Spleen (tissue), 11 donors: ENCODE measurements at regions not wholly inside any gene's neighbourhood (a gene's known extent, or its start where the extent isn't known, plus 50 kb on each side); places are given as distances from the start of the nearest gene placed in this dataset.

ENCODE experiments used
- DNase-seq: peaks from one replicate; pipeline ENCODE4 v3.0.0-alpha.2; 2020
- H3K27ac ChIP-seq, 8 donors: fragments of 200-600 bp; sonication (generic) in 7 of 8; 1 replicate in 4 of 8; 2 replicates in 4 of 8; pipeline versions ENCODE4 v1.5.0 to v1.8.0; 2016 to 2021; ENCODE audit warnings: inconsistent platforms in 4 of 8, mild to moderate bottlenecking in 4 of 8, moderate library complexity in 1 of 8
- H3K27me3 ChIP-seq, 7 donors: fragments of 200-600 bp; sonication (generic) in 6 of 7; replicated peaks in 1 of 7; 1 replicate in 4 of 7; 2 replicates in 3 of 7; pipeline versions ENCODE4 v1.5.0 to v1.8.0; 2016 to 2021; ENCODE audit warnings: inconsistent platforms in 3 of 7, mild to moderate bottlenecking in 1 of 7
- H3K36me3 ChIP-seq, 6 donors: fragments of 200-600 bp; sonication (generic) in 5 of 6; 1 replicate in 4 of 6; 2 replicates in 2 of 6; pipeline versions ENCODE4 v1.5.0 to v1.8.0; 2016 to 2021; ENCODE audit warnings: inconsistent platforms in 2 of 6
- H3K4me1 ChIP-seq, 6 donors: fragments of 200-600 bp; sonication (generic) in 5 of 6; 1 replicate in 3 of 6; 2 replicates in 3 of 6; pipeline versions ENCODE4 v1.5.0 to v1.8.0; 2016 to 2021; ENCODE audit warnings: inconsistent platforms in 3 of 6
- H3K4me3 ChIP-seq, 8 donors: fragments of 200-600 bp; sonication (generic) in 7 of 8; 1 replicate in 4 of 8; 2 replicates in 4 of 8; pipeline versions ENCODE4 v1.5.0 to v1.8.0; 2016 to 2021; ENCODE audit warnings: inconsistent platforms in 4 of 8, mild to moderate bottlenecking in 4 of 8, moderate library complexity in 2 of 8
- H3K9me3 ChIP-seq, 8 donors: fragments of 200-600 bp; sonication (generic) in 7 of 8; 1 replicate in 4 of 8; 2 replicates in 4 of 8; pipeline versions ENCODE4 v1.5.0 to v1.8.0; 2016 to 2021; ENCODE audit warnings: inconsistent platforms in 4 of 8
- CTCF ChIP-seq, 11 experiments: fragments of 200-600 bp in 7 of 11; fragments of 450-650 bp in 4 of 11; sonication (generic) in 4 of 11; IDR thresholded peaks in 8 of 11; conservative IDR thresholded peaks in 3 of 11; 1 replicate in 7 of 11; 2 replicates in 4 of 11; pipeline versions ENCODE4 v1.4.0 to v1.8.0; 2016 to 2021; ENCODE audit warnings: antibody characterized with exemption in 11 of 11, inconsistent platforms in 4 of 11, mild to moderate bottlenecking in 1 of 11
- POLR2A ChIP-seq, 3 donors: fragments of 450-650 bp; IDR thresholded peaks; one replicate each; pipeline ENCODE4 v1.5.1; 2017; ENCODE audit warnings: antibody characterized with exemption in 3 of 3, mild to moderate bottlenecking in 1 of 3
- POLR2AphosphoS5 ChIP-seq, 3 donors: sonication (generic); formaldehyde crosslinking; IDR thresholded peaks; one replicate each; pipeline ENCODE4 v1.5.1; 2017; ENCODE audit warnings: antibody characterized with exemption in 3 of 3
- WGBS, 5 donors: extraction: QIAGEN DNeasy Blood & Tissue Kit in 3 of 5; methylation state at CpG; one replicate each; pipeline versions ENCODE4 v1.1.5 to v1.1.7; 2013 to 2018; 5-methylcytosine and 5-hydroxymethylcytosine counted together
- intact Hi-C: fragments of 100-400 bp; cut with DNase I; formaldehyde crosslinking; loops from one replicate; pipeline ENCODE4 v1.15.0; 2023; ENCODE audit warnings: low total_unique reads
- donor health status: healthy with polysubstance abuse.
- donor health status: DM: no; HTN: no; CAD: no; lungs with moderate emphysema.
- donor health status: DM: no; HTN: no; CAD: no.
- donor health status: Bipolar disorder and iron deficiency.
- donor health status: healthy.
- donor health status: DM: no; HTN: no; CAD: no.
- donor health status: DM: yes; HTN: yes; CAD: no.

- H3K9me3 ChIP-seq, result no peaks in the 10 kb centered on the region
- 81 to 93% (median 83%) methylated on average over 11 of the region's 11 CpGs for WGBS, 5 donors
- H3K27me3 ChIP-seq, result no peaks in the 10 kb centered on the region
- TF ChIP-seq POLR2AphosphoS5 (IDR thresholded peaks at IDR 0.05), result peak in 2 of 3 donors; percentile 24 to 26
- TF ChIP-seq POLR2A (IDR thresholded peaks at IDR 0.05), result no peak
- H3K4me3 ChIP-seq, result no peak overlapping the region
- peak overlapping the region in 6 of 8 donors; percentile 27 to 88 (median 66) for H3K27ac ChIP-seq
- H3K4me1 ChIP-seq, result peaks cover 8 to 90% (median 41%) of the 10 kb centered on the region in 6 donors
- intact Hi-C loops, result no loop called here
- H3K36me3 ChIP-seq, result peaks cover 0 to 74% (median 39%) of the 10 kb centered on the region in 6 donors
- DNase-seq, result no peak
Observed at GRCh38 chr7:130890176-130891020, 156.4 kb upstream of the KLF14 start.

- 70 to 82% (median 77%) methylated on average over 13 to 15 of the region's 15 CpGs for WGBS, 5 donors
- no peak for TF ChIP-seq CTCF (IDR thresholded peaks at IDR 0.05 in 8 of 11, conservative IDR thresholded peaks at IDR 0.05 in 3 of 11)
- peak in 2 of 3 donors; percentile 52 to 54 for TF ChIP-seq POLR2AphosphoS5 (IDR thresholded peaks at IDR 0.05)
- no peak for TF ChIP-seq POLR2A (IDR thresholded peaks at IDR 0.05)
- intact Hi-C loops, result no loop called here
- Histone ChIP-seq H3K27ac (peak overlapping the region in 6 of 8 donors; percentile 16 to 88 (median 66)), H3K36me3 (peaks cover 0 to 74% (median 39%) of the 10 kb centered on the region in 6 donors), H3K4me1 (peaks cover 8 to 90% (median 40%) of the 10 kb centered on the region in 6 donors), H3K4me3 (no peak overlapping the region), H3K9me3 (no peaks in the 10 kb centered on the region), H3K27me3 (no peaks in the 10 kb centered on the region)
- no peak for DNase-seq
Observed at GRCh38 chr7:130891254-130892094, 157.5 kb upstream of the KLF14 start.

GRCh38 chr7:130893441-130893894, 159.5 kb upstream of the KLF14 start:
- Histone ChIP-seq H3K4me1 (peaks cover 19 to 90% (median 40%) of the 10 kb centered on the region in 6 donors), H3K9me3 (no peaks in the 10 kb centered on the region), H3K27ac (peak overlapping the region in 4 of 8 donors; percentile 16 to 70 (median 32)), H3K36me3 (peaks cover 0 to 75% (median 34%) of the 10 kb centered on the region in 6 donors), H3K27me3 (no peaks in the 10 kb centered on the region), H3K4me3 (no peak overlapping the region)
- TF ChIP-seq CTCF (IDR thresholded peaks at IDR 0.05 in 8 of 11, conservative IDR thresholded peaks at IDR 0.05 in 3 of 11) (no peak), POLR2A (IDR thresholded peaks at IDR 0.05) (no peak), POLR2AphosphoS5 (IDR thresholded peaks at IDR 0.05) (no peak)
- intact Hi-C loops, result no loop called here
- DNase-seq, result no peak
- 70 to 86% (median 76%) methylated on average over 7 of the region's 7 CpGs for WGBS, 5 donors

- Histone ChIP-seq H3K9me3 (no peaks in the 10 kb centered on the region), H3K4me1 (peaks cover 20 to 91% (median 43%) of the 10 kb centered on the region in 6 donors), H3K27ac (peak overlapping the region in 5 of 8 donors; percentile 16 to 70 (median 36)), H3K36me3 (peaks cover 0 to 76% (median 31%) of the 10 kb centered on the region in 6 donors), H3K4me3 (no peak overlapping the region), H3K27me3 (no peaks in the 10 kb centered on the region)
- intact Hi-C loops, result no loop called here
- DNase-seq, result no peak
- TF ChIP-seq POLR2AphosphoS5 (IDR thresholded peaks at IDR 0.05), result peak; percentile 31 to 67 (median 45)
- TF ChIP-seq CTCF (IDR thresholded peaks at IDR 0.05 in 8 of 11, conservative IDR thresholded peaks at IDR 0.05 in 3 of 11), result no peak
- WGBS, 5 donors, result 42 to 53% (median 44%) methylated on average over 14 of the region's 14 CpGs
Observed at GRCh38 chr7:130894146-130894908, 160.3 kb upstream of the KLF14 start.
